Esophagus muscularis mucosa (tissue), 4 donors: ENCODE measurements at regions not wholly inside any gene's neighbourhood (a gene's known extent, or its start where the extent isn't known, plus 50 kb on each side); places are given as distances from the start of the nearest gene placed in this dataset.

Source experiments
- CTCF ChIP-seq, 3 experiments: fragments of 200-600 bp in 2 of 3; fragments of 450-650 bp in 1 of 3; sonication (generic) in 2 of 3; IDR thresholded peaks; one replicate each; pipeline ENCODE4 v1.5.1; 2017 to 2019; ENCODE audit warnings: antibody characterized with exemption in 3 of 3, mild to moderate bottlenecking in 2 of 3, moderate library complexity in 1 of 3
- EP300 ChIP-seq: sonication (generic); formaldehyde crosslinking; IDR thresholded peaks from one replicate; pipeline ENCODE4 v1.6.1; 2017; ENCODE audit warnings: antibody characterized with exemption
- POLR2A ChIP-seq: fragments of 450-650 bp; IDR thresholded peaks from one replicate; pipeline ENCODE4 v1.6.1; 2017; ENCODE audit warnings: antibody characterized with exemption, moderate library complexity, mild to moderate bottlenecking, low read depth

GRCh38 chr15:85929786-85930185 is 135.1 kb upstream of the KLHL25 start:
- no peak for TF ChIP-seq EP300
- no peak for TF ChIP-seq CTCF (IDR thresholded peaks at IDR 0.05)
- TF ChIP-seq POLR2A = no peak
